ENCODE measurements at regions not wholly inside any gene's neighbourhood (a gene's known extent, or its start where the extent isn't known, plus 50 kb on each side); places are given as distances from the start of the nearest gene placed in this dataset.
"Not testable (repeated sequence)": the region's sequence is repeated elsewhere in the genome, so short reads cannot be mapped to it uniquely, and the experiment has no call there.

GRCh38 chr20:39703357-39703756, 741.2 kb downstream of the DHX35 start:
- TF ChIP-seq CTCF (conservative IDR thresholded peaks at IDR 0.05; ENCODE audit: low read depth, low read length); EZH2 (IDR thresholded peaks at IDR 0.05; ENCODE audit: low read length, unreplicated experiment): not testable (repeated sequence)
